ENCODE measurements at regions not wholly inside any gene's neighbourhood (a gene's known extent, or its start where the extent isn't known, plus 50 kb on each side); places are given as distances from the start of the nearest gene placed in this dataset.
A peak's percentile ranks its signal among the peaks of the same experiment; 100 is the strongest.

DNA sequence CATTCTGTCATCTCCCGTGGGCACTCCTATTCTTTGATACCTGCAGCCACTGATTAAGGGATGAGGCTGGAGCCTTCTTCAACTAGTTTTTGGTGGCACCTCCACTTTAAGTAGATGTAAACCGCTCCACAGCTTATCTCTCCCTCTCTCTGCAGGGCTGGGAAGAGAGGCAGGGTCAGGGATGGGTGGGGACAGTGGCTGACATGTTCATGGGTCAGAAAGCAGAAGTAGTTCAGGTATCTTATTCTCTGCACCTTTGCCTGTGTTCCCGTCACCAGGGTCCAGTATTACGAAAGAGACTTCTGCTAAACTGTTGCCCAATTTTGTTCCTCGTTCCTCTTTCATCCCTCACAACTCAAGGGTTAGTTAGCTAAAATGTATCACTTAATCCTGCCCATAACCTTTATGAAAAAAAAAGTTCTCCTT, 51.7 kb upstream of the EDEM3 start:
- DNase-seq (ENCODE audit: insufficient read length): no peak
- FAIRE-seq: no peak
- TF ChIP-seq POLR2A (IDR thresholded peaks at IDR 0.05; ENCODE audit: low read depth, low read length) (no peak), TAF1 (IDR thresholded peaks at IDR 0.05; ENCODE audit: borderline replicate concordance, low read depth, low read length) (no peak), POLR2AphosphoS5 (IDR thresholded peaks at IDR 0.05; ENCODE audit: low read depth, low read length) (no peak)

GRCh38 chr1:184805667-184806295, 51.1 kb upstream of the EDEM3 start:
- FAIRE-seq (peak; percentile 93), DNase-seq (ENCODE audit: insufficient read length) (peak; percentile 50)
- TF ChIP-seq POLR2A (IDR thresholded peaks at IDR 0.05; ENCODE audit: low read depth, low read length) (no peak), TAF1 (IDR thresholded peaks at IDR 0.05; ENCODE audit: borderline replicate concordance, low read depth, low read length) (no peak), POLR2AphosphoS5 (IDR thresholded peaks at IDR 0.05; ENCODE audit: low read depth, low read length) (no peak)

All from GM12892 (cell line).